Psoas muscle (tissue), 6 donors: ENCODE measurements at regions not wholly inside any gene's neighbourhood (a gene's known extent, or its start where the extent isn't known, plus 50 kb on each side); places are given as distances from the start of the nearest gene placed in this dataset.

Experiments
- ATAC-seq, 4 donors: fragments of 200-7000 bp; cut with Tn5 transposase; one replicate each; pipeline ENCODE4 v1.9.1; 2020; ENCODE audit warnings: moderate library complexity in 3 of 4, mild to moderate bottlenecking in 2 of 4
- DNase-seq, 2 donors: peaks; one replicate each; pipeline ENCODE4 v3.0.0-alpha.2; 2020
- H3K27ac ChIP-seq: fragments of 200-600 bp; one replicate; pipeline ENCODE4 v1.8.0; 2022
- H3K27me3 ChIP-seq, 3 donors: fragments of 200-600 bp in 1 of 3; one replicate each; pipeline versions ENCODE4 v1.6.1 to v1.8.0; 2013 to 2022; ENCODE audit warnings: low read length in 2 of 3, mild to moderate bottlenecking in 2 of 3, moderate library complexity in 1 of 3; ENCODE audit not compliant: insufficient read depth in 3 of 3
- H3K36me3 ChIP-seq, 2 donors: fragments of 200-600 bp in 1 of 2; one replicate each; pipeline versions ENCODE4 v1.6.1 to v1.8.0; 2013 to 2022; ENCODE audit warnings: low read depth in 1 of 2, mild to moderate bottlenecking in 1 of 2, moderate library complexity in 1 of 2; ENCODE audit not compliant: insufficient read depth in 1 of 2
- H3K4me1 ChIP-seq: fragments of 200-600 bp; one replicate; pipeline ENCODE4 v1.8.0; 2022
- H3K4me3 ChIP-seq: fragments of 200-600 bp; one replicate; pipeline ENCODE4 v1.8.0; 2022; ENCODE audit warnings: mild to moderate bottlenecking
- H3K9me3 ChIP-seq: fragments of 200-600 bp; one replicate; pipeline ENCODE4 v1.8.0; 2022
- CTCF ChIP-seq: fragments of 200-600 bp; IDR thresholded peaks from one replicate; pipeline ENCODE4 v1.8.0; 2022; ENCODE audit warnings: antibody characterized with exemption
- intact Hi-C, 2 donors: fragments of 100-400 bp; cut with DNase I; formaldehyde crosslinking; loops; one replicate each; pipeline versions ENCODE4 v1.11.0 to v1.14.2; 2022
- donor health status: healthy with polysubstance abuse.
- donor health status: DM: no; HTN: no; CAD: no; lungs with moderate emphysema.
- donor health status: healthy.
- donor health status: DM: yes; HTN: yes; CAD: no.
- donor health status: DM: no; HTN: no; CAD: no.
- donor health status: DM: yes; HTN: yes; CAD: no.

- no peaks in the 10 kb centered on the region for H3K36me3 ChIP-seq
- no peak overlapping the region for H3K4me3 ChIP-seq
- H3K27ac ChIP-seq: no peak overlapping the region
- ATAC-seq (no peak), DNase-seq (no peak)
- H3K9me3 ChIP-seq: no peaks in the 10 kb centered on the region
- TF ChIP-seq CTCF: no peak
- intact Hi-C loops: no loop called here
- no peaks in the 10 kb centered on the region for H3K27me3 ChIP-seq
- H3K4me1 ChIP-seq: peaks cover 19% of the 10 kb centered on the region
These were observed 140.7 kb downstream of the GATB start for GRCh38 chr4:151620066-151620465.
